Neural cell (in vitro differentiated cells): ENCODE measurements at regions not wholly inside any gene's neighbourhood (a gene's known extent, or its start where the extent isn't known, plus 50 kb on each side); places are given as distances from the start of the nearest gene placed in this dataset.

Source experiments
- H2AFZ ChIP-seq: fragments of 200-600, 300-800 bp; sonication (generic), shearing (Covaris generic); 2 replicates; pipeline ENCODE4 v1.6.0; 2014; ENCODE audit warnings: low read depth, mild to moderate bottlenecking, antibody characterized with exemption, low read length, moderate library complexity
- H3F3A ChIP-seq: fragments of 200-600 bp; shearing (Covaris generic); 2 replicates; pipeline ENCODE4 v1.6.1; 2016; ENCODE audit warnings: mild to moderate bottlenecking, moderate library complexity, mixed read lengths, antibody characterized with exemption, low read length; ENCODE audit not compliant: insufficient read depth, poor library complexity, severe bottlenecking
- H3K27ac ChIP-seq: fragments of 200-600, 300-800 bp; sonication (generic), shearing (Covaris generic); 2 replicates; pipeline ENCODE4 v1.5.1; 2014; ENCODE audit warnings: mild to moderate bottlenecking, low read length, moderate library complexity
- H3K27me3 ChIP-seq: fragments of 300-800, 200-600 bp; sonication (generic), shearing (Covaris generic); 2 replicates; pipeline ENCODE4 v1.6.0; 2014; ENCODE audit warnings: mild to moderate bottlenecking, low read depth, low read length, moderate library complexity; ENCODE audit not compliant: insufficient read depth
- H3K36me3 ChIP-seq: fragments of 300-800, 200-600 bp; sonication (generic), shearing (Covaris generic); 2 replicates; pipeline ENCODE4 v1.5.1; 2014; ENCODE audit warnings: mild to moderate bottlenecking, antibody characterized with exemption, low read length, moderate library complexity; ENCODE audit not compliant: insufficient read depth
- H3K4me2 ChIP-seq: fragments of 300-800, 200-600 bp; sonication (generic), shearing (Covaris generic); 2 replicates; pipeline ENCODE4 v1.6.0; 2014; ENCODE audit warnings: mild to moderate bottlenecking, low read length
- H3K4me3 ChIP-seq: fragments of 300-800, 200-600 bp; sonication (generic), shearing (Covaris generic); 2 replicates; pipeline ENCODE4 v1.5.1; 2014; ENCODE audit warnings: mild to moderate bottlenecking, low read length, moderate library complexity
- H3K79me2 ChIP-seq: fragments of 200-600 bp; shearing (Covaris generic); replicated peaks from 2 replicates; pipeline ENCODE4 v1.6.0; 2014; ENCODE audit warnings: mild to moderate bottlenecking, low read length, moderate library complexity; ENCODE audit not compliant: insufficient read depth
- H3K9ac ChIP-seq: fragments of 300-800, 200-600 bp; sonication (generic), shearing (Covaris generic); 2 replicates; pipeline ENCODE4 v1.6.1; 2016; ENCODE audit warnings: mild to moderate bottlenecking, low read length, mixed read lengths
- H3K9me2 ChIP-seq: fragments of 200-600 bp; shearing (Covaris generic); 2 replicates; pipeline ENCODE4 v1.6.1; 2016; ENCODE audit warnings: mild to moderate bottlenecking, low read length, mixed read lengths; ENCODE audit not compliant: insufficient read depth
- H3K9me3 ChIP-seq: fragments of 200-600, 300-800 bp; sonication (generic), shearing (Covaris generic); 2 replicates; pipeline ENCODE4 v1.6.1; 2016; ENCODE audit warnings: mild to moderate bottlenecking, mixed run types, low read length, moderate library complexity, mixed read lengths
- H4K20me1 ChIP-seq: fragments of 200-600 bp; shearing (Covaris generic); 2 replicates; pipeline ENCODE4 v1.6.1; 2016; ENCODE audit warnings: mild to moderate bottlenecking, mixed run types; ENCODE audit not compliant: insufficient read depth
- CTCF ChIP-seq: fragments of 450-650 bp; IDR thresholded peaks from 2 replicates; pipeline ENCODE4 v1.5.1; 2014; ENCODE audit warnings: antibody characterized with exemption, mild to moderate bottlenecking, moderate library complexity; ENCODE audit not compliant: poor library complexity, severe bottlenecking
- EP300 ChIP-seq: fragments of 450-650 bp; conservative IDR thresholded peaks from 2 replicates; pipeline ENCODE4 v1.6.1; 2014; ENCODE audit warnings: antibody characterized with exemption, mild to moderate bottlenecking, moderate library complexity; ENCODE audit not compliant: poor library complexity, severe bottlenecking
- EZH2 ChIP-seq: fragments of 200-600, 300-800 bp; shearing (Covaris generic), sonication (generic); IDR thresholded peaks from 2 replicates; pipeline ENCODE4 v1.6.1; 2014; ENCODE audit warnings: antibody characterized with exemption, low read length, borderline replicate concordance, mild to moderate bottlenecking; ENCODE audit not compliant: insufficient read depth, poor library complexity, severe bottlenecking
- MXI1 ChIP-seq: fragments of 450-650 bp; conservative IDR thresholded peaks from 2 replicates; pipeline ENCODE4 v1.6.1; 2014; ENCODE audit warnings: antibody characterized with exemption, mild to moderate bottlenecking; ENCODE audit not compliant: poor library complexity, severe bottlenecking
- POLR2AphosphoS5 ChIP-seq: IDR thresholded peaks from 2 replicates; pipeline ENCODE4 v1.6.1; 2012
- RAD21 ChIP-seq: fragments of 450-650 bp; conservative IDR thresholded peaks from 2 replicates; pipeline ENCODE4 v1.6.1; 2014; ENCODE audit warnings: antibody characterized with exemption, mild to moderate bottlenecking, moderate library complexity
- REST ChIP-seq: IDR thresholded peaks from 2 replicates; pipeline ENCODE4 v1.6.1; 2012; ENCODE audit warnings: borderline replicate concordance
- SMC3 ChIP-seq: fragments of 450-650 bp; conservative IDR thresholded peaks from 2 replicates; pipeline ENCODE4 v1.6.1; 2014; ENCODE audit warnings: antibody characterized with exemption, mild to moderate bottlenecking, moderate library complexity; ENCODE audit not compliant: poor library complexity
- TAF1 ChIP-seq: IDR thresholded peaks from 2 replicates; pipeline ENCODE4 v1.6.1; 2012; ENCODE audit warnings: low read depth

GRCh38 chr4:64876021-64876420, 466.8 kb upstream of the TECRL start:
- H2AFZ ChIP-seq = no peak overlapping the region
- no peaks in the 10 kb centered on the region for H3F3A ChIP-seq
- H4K20me1 ChIP-seq = no peaks in the 10 kb centered on the region
- H3K9ac ChIP-seq = no peak overlapping the region
- H3K36me3 ChIP-seq = no peaks in the 10 kb centered on the region
- TF ChIP-seq MXI1 (no peak), SMC3 (no peak), CTCF (no peak), TAF1 (no peak), RAD21 (no peak), EZH2 (no peak), POLR2AphosphoS5 (no peak), EP300 (no peak), REST (no peak)
- H3K4me3 ChIP-seq = no peak overlapping the region
- H3K27ac ChIP-seq = no peak overlapping the region
- no peaks in the 10 kb centered on the region for H3K27me3 ChIP-seq
- no peaks in the 10 kb centered on the region for H3K9me2 ChIP-seq
- H3K9me3 ChIP-seq = no peaks in the 10 kb centered on the region
- H3K4me2 ChIP-seq = no peak overlapping the region
- no peaks in the 10 kb centered on the region for H3K79me2 ChIP-seq

GRCh38 chr4:64870558-64870957, 461.3 kb upstream of the TECRL start:
- Histone ChIP-seq H3K36me3 (no peaks in the 10 kb centered on the region), H3K4me2 (no peak overlapping the region), H3F3A (no peaks in the 10 kb centered on the region), H3K27me3 (peaks cover 5% of the 10 kb centered on the region), H3K27ac (no peak overlapping the region), H3K79me2 (no peaks in the 10 kb centered on the region), H3K9ac (no peak overlapping the region), H2AFZ (no peak overlapping the region), H4K20me1 (no peaks in the 10 kb centered on the region), H3K9me2 (no peaks in the 10 kb centered on the region), H3K9me3 (no peaks in the 10 kb centered on the region), H3K4me3 (no peak overlapping the region)
- TF ChIP-seq POLR2AphosphoS5 (peak; percentile 85), REST (peak; percentile 32), MXI1 (no peak), CTCF (no peak), TAF1 (no peak), EP300 (peak; percentile 92), SMC3 (no peak)
